ENCODE measurements at regions not wholly inside any gene's neighbourhood (a gene's known extent, or its start where the extent isn't known, plus 50 kb on each side); places are given as distances from the start of the nearest gene placed in this dataset.
"Not testable (repeated sequence)": the region's sequence is repeated elsewhere in the genome, so short reads cannot be mapped to it uniquely, and the experiment has no call there.

- intact Hi-C loops (cut with DNase I): no loop called here
- DNase-seq (ENCODE audit: low spot score): no peak
These were observed 155.1 kb upstream of the GHITM start for GRCh38 chr10:83984256-83984640.

- DNase-seq (ENCODE audit: low spot score): no peak
- intact Hi-C loops (cut with DNase I): no loop called here
These were observed 152.5 kb upstream of the GHITM start for GRCh38 chr10:83986800-83987199.

GRCh38 chr10:83987216-83987615 lies 152.1 kb upstream of the GHITM start:
- intact Hi-C loops (cut with DNase I): no loop called here

GRCh38 chr10:83988435-83988834 lies 150.9 kb upstream of the GHITM start:
- DNase-seq (ENCODE audit: low spot score): no peak
- intact Hi-C loops (cut with DNase I): no loop called here

More at GRCh38 chr10:83987216-83987615, 152.1 kb upstream of the GHITM start:
- DNase-seq (ENCODE audit: low spot score): no peak

GRCh38 chr10:83990126-83990525 lies 149.2 kb upstream of the GHITM start:
- intact Hi-C loops (cut with DNase I): no loop called here
- no peak for DNase-seq (ENCODE audit: low spot score)

GRCh38 chr10:83991986-83992753 lies 147.1 kb upstream of the GHITM start:
- intact Hi-C loops (cut with DNase I): no loop called here
- no peak for DNase-seq (ENCODE audit: low spot score)

- intact Hi-C loops (cut with DNase I): no loop called here
- DNase-seq (ENCODE audit: low spot score): no peak
These were observed 145.0 kb upstream of the GHITM start for GRCh38 chr10:83994325-83994724.

GRCh38 chr10:83995738-83996331 lies 143.5 kb upstream of the GHITM start:
- intact Hi-C loops (cut with DNase I): no loop called here
- DNase-seq (ENCODE audit: low spot score): no peak

GRCh38 chr10:84004221-84004620 lies 135.1 kb upstream of the GHITM start:
- DNase-seq (ENCODE audit: low spot score): no peak

GRCh38 chr10:84005403-84005802 lies 133.9 kb upstream of the GHITM start:
- intact Hi-C loops (cut with DNase I): no loop called here
- no peak for DNase-seq (ENCODE audit: low spot score)

More at GRCh38 chr10:84004221-84004620, 135.1 kb upstream of the GHITM start:
- intact Hi-C loops (cut with DNase I): no loop called here

GRCh38 chr10:84007482-84007881 lies 131.8 kb upstream of the GHITM start:
- intact Hi-C loops (cut with DNase I): no loop called here
- DNase-seq (ENCODE audit: low spot score): no peak

GRCh38 chr10:84008878-84009277 lies 130.4 kb upstream of the GHITM start:
- no peak for DNase-seq (ENCODE audit: low spot score)
- intact Hi-C loops (cut with DNase I): no loop called here

- DNase-seq (ENCODE audit: low spot score): no peak
- intact Hi-C loops (cut with DNase I): no loop called here
These were observed 126.9 kb upstream of the GHITM start for GRCh38 chr10:84012431-84012830.

GRCh38 chr10:84012831-84013458 lies 126.4 kb upstream of the GHITM start:
- DNase-seq (ENCODE audit: low spot score): no peak
- intact Hi-C loops (cut with DNase I): no loop called here

- DNase-seq (ENCODE audit: low spot score): no peak
- intact Hi-C loops (cut with DNase I): no loop called here
These were observed 123.3 kb upstream of the GHITM start for GRCh38 chr10:84015877-84016595.

- DNase-seq (ENCODE audit: low spot score): no peak
- intact Hi-C loops (cut with DNase I): no loop called here
These were observed 120.5 kb upstream of the GHITM start for GRCh38 chr10:84018826-84019225.

- intact Hi-C loops (cut with DNase I): not testable (repeated sequence)
These were observed 119.4 kb upstream of the GHITM start for GRCh38 chr10:84019854-84020458.

GRCh38 chr10:84026821-84027257 lies 112.5 kb upstream of the GHITM start:
- intact Hi-C loops (cut with DNase I): no loop called here
- no peak for DNase-seq (ENCODE audit: low spot score)

More at GRCh38 chr10:84019854-84020458, 119.4 kb upstream of the GHITM start:
- DNase-seq (ENCODE audit: low spot score): not testable (repeated sequence)

- no peak for DNase-seq (ENCODE audit: low spot score)
- intact Hi-C loops (cut with DNase I): no loop called here
These were observed 109.5 kb upstream of the GHITM start for GRCh38 chr10:84029840-84030239.

- no peak for DNase-seq (ENCODE audit: low spot score)
- intact Hi-C loops (cut with DNase I): no loop called here
These were observed 101.3 kb upstream of the GHITM start for GRCh38 chr10:84038035-84038434.
